ENCODE measurements at regions not wholly inside any gene's neighbourhood (a gene's known extent, or its start where the extent isn't known, plus 50 kb on each side); places are given as distances from the start of the nearest gene placed in this dataset.

DNA sequence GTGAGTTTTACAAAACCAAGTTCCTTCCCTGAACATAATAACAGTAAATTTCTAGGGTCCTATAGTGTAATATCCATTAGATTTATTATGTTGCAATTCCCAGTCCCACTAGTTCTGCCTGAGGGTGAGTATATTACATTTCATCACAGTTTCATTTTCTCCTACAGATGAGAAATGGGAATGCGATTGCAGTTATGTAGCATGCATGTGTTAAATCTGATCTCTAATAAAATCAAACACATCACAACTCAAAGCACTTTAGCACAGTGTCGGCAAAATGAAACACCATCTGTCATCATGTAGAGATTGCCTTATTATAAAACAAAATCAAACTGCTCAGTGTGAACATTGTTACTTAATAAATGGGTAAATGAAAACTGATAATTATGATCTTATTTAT lies 180.5 kb upstream of the TOX3 start:
- no peaks in the 10 kb centered on the region for H4K20me1 ChIP-seq (ENCODE audit: insufficient read depth, low read length)
- ATAC-seq: no peak
- no peaks in the 10 kb centered on the region for H3K9me3 ChIP-seq (ENCODE audit: low read length)
- no peak overlapping the region for H2AFZ ChIP-seq (ENCODE audit: low read length)
- DNase-seq (ENCODE audit: low spot score): no peak
- 63% methylated on average over 2 of the region's 2 CpGs for WGBS (ENCODE audit: low lambda C conversion rate)
- intact Hi-C loops (cut with micrococcal nuclease; ENCODE audit: unreplicated experiment) (no loop called here), in situ Hi-C loops (cut with HindIII; ENCODE audit: extremely low pct_ligation_motif_present, low pct_unique_long_range_greater_than_20kb) (no loop called here)
- no peak overlapping the region for H3K4me3 ChIP-seq (replicated peaks in 1 of 3; ENCODE audit: insufficient read depth in 1 of 3, low read depth in 2 of 3, low read length in 3 of 3)
- no peak overlapping the region for H3K27ac ChIP-seq (ENCODE audit: extremely low read length, insufficient read depth, low read length)
- H3K36me3 ChIP-seq (replicated peaks in 1 of 2; ENCODE audit: control insufficient read depth in 1 of 2, insufficient read depth in 2 of 2, low read length in 2 of 2): no peaks in the 10 kb centered on the region
- H3K79me2 ChIP-seq (ENCODE audit: insufficient read depth, low read length): no peaks in the 10 kb centered on the region
- H3K27me3 ChIP-seq (ENCODE audit: control insufficient read depth in 1 of 2, insufficient read depth in 2 of 2, low read length in 2 of 2): no peaks in the 10 kb centered on the region
- FAIRE-seq: no peak
- H3K4me2 ChIP-seq (ENCODE audit: low read depth, low read length): no peak overlapping the region
- peak; percentile 20; the same call in 1 of the 2 replicates for TF ChIP-seq CEBPB (IDR thresholded peaks at IDR 0.05; ENCODE audit: borderline replicate concordance, low read depth, low read length)
- TF ChIP-seq, protein P1, sequence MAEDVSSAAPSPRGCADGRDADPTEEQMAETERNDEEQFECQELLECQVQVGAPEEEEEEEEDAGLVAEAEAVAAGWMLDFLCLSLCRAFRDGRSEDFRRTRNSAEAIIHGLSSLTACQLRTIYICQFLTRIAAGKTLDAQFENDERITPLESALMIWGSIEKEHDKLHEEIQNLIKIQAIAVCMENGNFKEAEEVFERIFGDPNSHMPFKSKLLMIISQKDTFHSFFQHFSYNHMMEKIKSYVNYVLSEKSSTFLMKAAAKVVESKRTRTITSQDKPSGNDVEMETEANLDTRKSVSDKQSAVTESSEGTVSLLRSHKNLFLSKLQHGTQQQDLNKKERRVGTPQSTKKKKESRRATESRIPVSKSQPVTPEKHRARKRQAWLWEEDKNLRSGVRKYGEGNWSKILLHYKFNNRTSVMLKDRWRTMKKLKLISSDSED (CRISPR knock-in tag; IDR thresholded peaks at IDR 0.05): no peak
- CTCF ChIA-PET (ENCODE audit: low intra/inter-chr PET ratio, low total read pairs): no interaction called here
- H3K9ac ChIP-seq (ENCODE audit: insufficient read depth, low read depth, low read length): no peak overlapping the region
- no peaks in the 10 kb centered on the region for H3K4me1 ChIP-seq (ENCODE audit: insufficient read depth, low read length)
- no TSS peak for BruUV-seq (replicated peaks)
- POLR2A ChIA-PET: no interaction called here

DNA sequence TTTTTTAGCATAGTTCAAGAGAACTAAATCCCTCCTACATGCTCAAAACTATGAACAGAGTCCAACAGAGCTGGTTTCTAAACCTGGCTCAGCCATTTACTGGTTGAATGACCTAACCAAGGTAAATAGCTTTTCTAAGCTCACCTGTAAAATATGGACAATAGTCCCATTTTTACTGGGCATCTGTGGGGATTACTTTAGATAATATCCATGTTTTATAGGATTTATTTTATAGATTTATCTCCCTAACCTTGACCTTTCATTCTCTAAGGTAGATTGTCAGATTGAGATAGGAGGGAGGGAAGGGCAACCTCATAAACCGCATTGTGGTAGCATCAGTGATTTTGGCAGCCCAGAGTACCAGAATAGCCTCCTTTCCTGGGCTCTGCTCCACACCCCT lies 178.5 kb upstream of the TOX3 start:
- H3K9me3 ChIP-seq (ENCODE audit: low read length): no peaks in the 10 kb centered on the region
- WGBS (ENCODE audit: low lambda C conversion rate): 52% methylated on average over 1 of the region's 1 CpG
- in situ Hi-C loops (cut with HindIII; ENCODE audit: extremely low pct_ligation_motif_present, low pct_unique_long_range_greater_than_20kb): no loop called here
- no peak for FAIRE-seq
- no peak overlapping the region for H3K9ac ChIP-seq (ENCODE audit: insufficient read depth, low read depth, low read length)
- BruUV-seq (replicated peaks): no TSS peak
- intact Hi-C loops (cut with micrococcal nuclease; ENCODE audit: unreplicated experiment): no loop called here
- no peaks in the 10 kb centered on the region for H3K36me3 ChIP-seq (replicated peaks in 1 of 2; ENCODE audit: control insufficient read depth in 1 of 2, insufficient read depth in 2 of 2, low read length in 2 of 2)
- DNase-seq (ENCODE audit: low spot score): no peak
- H4K20me1 ChIP-seq (ENCODE audit: insufficient read depth, low read length): no peaks in the 10 kb centered on the region
- H2AFZ ChIP-seq (ENCODE audit: low read length): no peak overlapping the region
- H3K27me3 ChIP-seq (ENCODE audit: control insufficient read depth in 1 of 2, insufficient read depth in 2 of 2, low read length in 2 of 2): no peaks in the 10 kb centered on the region
- no peak overlapping the region for H3K27ac ChIP-seq (ENCODE audit: extremely low read length, insufficient read depth, low read length)
- CTCF ChIA-PET (ENCODE audit: low intra/inter-chr PET ratio, low total read pairs): no interaction called here
- POLR2A ChIA-PET: no interaction called here
- no peaks in the 10 kb centered on the region for H3K79me2 ChIP-seq (ENCODE audit: insufficient read depth, low read length)
- H3K4me3 ChIP-seq (replicated peaks in 1 of 3; ENCODE audit: insufficient read depth in 1 of 3, low read depth in 2 of 3, low read length in 3 of 3): no peak overlapping the region
- TF ChIP-seq THYN1 (CRISPR knock-in tag; IDR thresholded peaks at IDR 0.05; ENCODE audit: borderline replicate concordance, low read depth) (no peak), ZNF343 (CRISPR knock-in tag; IDR thresholded peaks at IDR 0.05) (no peak), ZNF337 (CRISPR knock-in tag; IDR thresholded peaks at IDR 0.05; ENCODE audit: borderline replicate concordance, low read depth) (no peak), ZBTB42 (CRISPR knock-in tag; IDR thresholded peaks at IDR 0.05) (no peak), KAT7 (CRISPR knock-in tag; IDR thresholded peaks at IDR 0.05; ENCODE audit: borderline replicate concordance) (no peak), EZH2 (conservative IDR thresholded peaks at IDR 0.05; ENCODE audit: low read depth, low read length) (no peak), ZNF350 (CRISPR knock-in tag; IDR thresholded peaks at IDR 0.05; ENCODE audit: borderline replicate concordance, low read depth) (no peak), RNF2 (conservative IDR thresholded peaks at IDR 0.05; ENCODE audit: low read depth) (no peak)
- TF ChIP-seq, protein P2, sequence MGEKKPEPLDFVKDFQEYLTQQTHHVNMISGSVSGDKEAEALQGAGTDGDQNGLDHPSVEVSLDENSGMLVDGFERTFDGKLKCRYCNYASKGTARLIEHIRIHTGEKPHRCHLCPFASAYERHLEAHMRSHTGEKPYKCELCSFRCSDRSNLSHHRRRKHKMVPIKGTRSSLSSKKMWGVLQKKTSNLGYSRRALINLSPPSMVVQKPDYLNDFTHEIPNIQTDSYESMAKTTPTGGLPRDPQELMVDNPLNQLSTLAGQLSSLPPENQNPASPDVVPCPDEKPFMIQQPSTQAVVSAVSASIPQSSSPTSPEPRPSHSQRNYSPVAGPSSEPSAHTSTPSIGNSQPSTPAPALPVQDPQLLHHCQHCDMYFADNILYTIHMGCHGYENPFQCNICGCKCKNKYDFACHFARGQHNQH (CRISPR knock-in tag; IDR thresholded peaks at IDR 0.05): no peak
- TF ChIP-seq, protein P3, sequence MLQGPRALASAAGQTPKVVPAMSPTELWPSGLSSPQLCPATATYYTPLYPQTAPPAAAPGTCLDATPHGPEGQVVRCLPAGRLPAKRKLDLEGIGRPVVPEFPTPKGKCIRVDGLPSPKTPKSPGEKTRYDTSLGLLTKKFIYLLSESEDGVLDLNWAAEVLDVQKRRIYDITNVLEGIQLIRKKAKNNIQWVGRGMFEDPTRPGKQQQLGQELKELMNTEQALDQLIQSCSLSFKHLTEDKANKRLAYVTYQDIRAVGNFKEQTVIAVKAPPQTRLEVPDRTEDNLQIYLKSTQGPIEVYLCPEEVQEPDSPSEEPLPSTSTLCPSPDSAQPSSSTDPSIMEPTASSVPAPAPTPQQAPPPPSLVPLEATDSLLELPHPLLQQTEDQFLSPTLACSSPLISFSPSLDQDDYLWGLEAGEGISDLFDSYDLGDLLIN (CRISPR knock-in tag; IDR thresholded peaks at IDR 0.05; ENCODE audit: borderline replicate concordance): no peak
- ATAC-seq: no peak
- H3K4me1 ChIP-seq (ENCODE audit: insufficient read depth, low read length): no peaks in the 10 kb centered on the region
- H3K4me2 ChIP-seq (ENCODE audit: low read depth, low read length): no peak overlapping the region
